NCI-H2171 treated with DMSO at 0.1 percent for 48 hours (cell line): ENCODE measurements at regions not wholly inside any gene's neighbourhood (a gene's known extent, or its start where the extent isn't known, plus 50 kb on each side); places are given as distances from the start of the nearest gene placed in this dataset.
"Not testable (repeated sequence)": the region's sequence is repeated elsewhere in the genome, so short reads cannot be mapped to it uniquely, and the experiment has no call there.

ENCODE experiments used
- DNase-seq: peaks from one replicate; lab custom pipeline; 2025; lab: John Stamatoyannopoulos, UW

DNA sequence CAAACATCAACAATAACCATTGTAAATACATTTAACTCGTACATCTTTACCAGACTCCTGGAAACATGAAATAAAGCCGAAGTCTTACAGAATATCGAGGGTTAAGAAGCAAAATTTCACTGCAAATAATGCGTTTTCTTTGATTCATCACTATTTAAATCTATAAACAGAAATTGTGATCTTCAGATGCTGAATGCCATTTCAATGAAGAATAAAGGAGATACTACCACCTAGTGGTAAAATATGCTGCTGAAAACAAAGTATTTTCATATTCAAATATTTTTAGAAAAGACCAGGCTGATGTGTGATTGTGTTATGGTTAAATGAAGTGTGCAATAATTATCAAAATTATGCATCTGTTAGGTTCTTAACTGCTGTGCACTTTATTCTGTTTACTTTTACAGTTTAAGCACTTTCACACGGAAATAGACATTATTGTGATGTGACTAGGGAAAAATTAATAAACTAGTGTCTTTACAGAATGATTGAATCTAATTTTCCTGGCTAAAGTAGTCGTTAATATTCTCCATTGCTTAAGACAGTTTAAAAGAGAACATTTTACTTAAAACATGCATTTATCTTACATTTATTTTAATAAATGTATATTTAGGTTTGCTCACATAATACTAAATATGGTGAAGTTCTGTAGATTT lies 1093.1 kb downstream of the MRPL39 start:
- DNase-seq, result peak; percentile 10

DNA sequence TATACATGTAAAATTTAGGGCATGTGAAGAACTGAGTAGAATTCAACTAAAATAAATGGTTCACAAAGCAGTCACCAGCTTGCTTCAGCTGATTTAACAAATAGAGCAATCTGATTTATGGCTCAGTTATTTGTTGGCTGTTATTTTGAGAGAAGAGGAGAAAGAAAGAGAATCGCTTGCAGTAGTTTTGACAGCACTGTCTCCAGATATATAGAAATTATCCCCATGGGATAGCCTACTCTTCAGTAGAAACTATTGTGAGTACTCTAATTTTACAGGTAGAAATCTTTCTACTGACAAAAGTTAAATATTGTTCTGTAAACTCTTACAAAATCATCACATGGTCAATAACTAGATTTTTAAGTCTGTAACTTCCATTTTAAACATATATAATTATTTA lies 1098.2 kb downstream of the MRPL39 start:
- no peak for DNase-seq

DNA sequence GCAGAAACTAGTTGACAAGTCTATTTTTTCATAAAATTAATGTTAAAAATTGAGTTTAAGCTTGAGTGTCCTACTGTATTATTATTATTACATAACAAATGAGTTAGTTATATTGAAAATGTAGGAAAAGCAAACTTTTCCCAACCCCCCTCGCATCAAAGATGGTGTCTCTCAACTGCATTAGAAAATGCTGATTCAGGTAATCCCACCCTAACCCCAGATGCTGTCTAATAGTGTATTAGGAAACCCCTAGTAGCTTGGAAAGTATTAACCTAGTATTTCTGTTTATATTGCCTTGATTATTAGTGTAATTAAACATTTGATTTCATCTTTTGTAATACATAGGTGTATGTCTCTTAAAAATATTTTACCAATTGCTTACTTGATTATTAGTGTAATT lies 1120.3 kb downstream of the MRPL39 start:
- DNase-seq, result no peak

DNA sequence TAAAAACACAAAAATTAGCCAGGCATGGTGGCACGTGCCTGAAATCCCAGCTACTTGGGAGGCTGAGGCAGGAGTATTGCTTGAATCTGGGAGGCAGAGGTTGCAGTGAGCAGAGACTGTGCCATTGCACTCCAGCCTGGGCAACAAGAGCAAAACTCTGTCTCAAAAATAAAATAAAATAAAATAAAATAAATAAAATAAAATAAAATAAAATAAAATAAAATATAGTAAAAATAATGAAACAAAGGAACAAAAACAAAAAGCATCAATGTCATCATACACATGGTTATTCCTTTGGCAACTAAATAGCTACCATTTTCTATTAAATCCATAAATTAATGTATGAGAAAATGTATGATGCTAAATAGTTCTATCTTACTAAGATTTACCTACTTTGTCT lies 1123.9 kb downstream of the MRPL39 start:
- DNase-seq, result not testable (repeated sequence)

DNA sequence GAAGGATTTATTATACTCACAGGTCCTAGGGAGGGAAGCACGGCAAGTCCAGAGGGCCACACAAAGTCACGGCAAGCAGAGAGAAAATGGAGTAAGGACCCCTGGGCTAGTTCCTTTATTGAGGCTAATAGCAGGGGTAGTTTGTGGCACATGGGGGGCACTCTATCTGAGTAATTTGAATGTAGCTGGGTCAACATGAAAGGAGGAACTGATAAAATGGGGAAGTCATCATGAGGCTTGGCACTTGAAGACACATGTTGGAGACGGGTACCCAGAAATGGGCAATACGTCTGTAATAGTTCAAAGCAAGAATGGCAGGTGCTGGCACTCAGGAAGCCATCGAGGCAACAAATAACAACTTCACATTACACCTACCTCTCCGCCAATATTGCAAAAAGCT lies 1136.4 kb downstream of the MRPL39 start:
- no peak for DNase-seq

DNA sequence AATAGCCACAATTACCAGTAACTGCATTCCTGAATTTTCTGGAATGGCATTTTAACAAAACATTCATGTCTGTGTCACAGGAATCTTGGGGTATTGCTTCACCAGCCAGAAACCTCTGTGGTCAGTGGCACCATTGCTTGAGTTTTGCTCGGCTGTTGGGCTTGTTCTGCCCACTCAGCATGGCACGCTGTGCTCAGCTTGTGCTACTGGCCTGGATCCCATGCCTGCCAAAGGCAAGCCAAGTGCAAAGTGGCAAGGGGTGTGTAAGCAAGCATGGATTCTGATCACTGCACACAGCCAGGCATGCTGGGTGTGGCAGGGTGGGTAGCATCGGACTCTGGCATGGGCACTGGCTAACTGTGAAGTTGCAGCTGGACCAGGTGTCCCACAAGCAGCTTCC lies 1150.9 kb downstream of the MRPL39 start:
- no peak for DNase-seq

DNA sequence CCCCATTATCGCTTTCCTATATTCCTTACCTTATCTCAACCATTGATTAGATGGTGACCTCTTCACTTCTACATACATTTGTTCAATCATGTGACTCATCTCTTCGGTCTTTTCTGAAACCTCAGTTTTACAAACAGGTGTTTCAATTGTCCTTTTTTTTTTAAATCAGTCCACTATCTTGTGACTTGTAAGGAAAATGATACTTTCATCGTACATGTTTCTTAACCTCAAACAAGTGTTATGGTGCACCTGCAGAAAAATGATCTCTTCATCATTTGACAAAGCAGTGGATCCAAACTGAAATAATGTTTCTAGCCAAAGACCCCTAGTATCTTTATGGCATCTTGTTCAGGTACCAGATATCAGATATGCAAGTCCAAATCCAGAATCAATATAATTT lies 1157.2 kb downstream of the MRPL39 start:
- DNase-seq, result no peak

DNA sequence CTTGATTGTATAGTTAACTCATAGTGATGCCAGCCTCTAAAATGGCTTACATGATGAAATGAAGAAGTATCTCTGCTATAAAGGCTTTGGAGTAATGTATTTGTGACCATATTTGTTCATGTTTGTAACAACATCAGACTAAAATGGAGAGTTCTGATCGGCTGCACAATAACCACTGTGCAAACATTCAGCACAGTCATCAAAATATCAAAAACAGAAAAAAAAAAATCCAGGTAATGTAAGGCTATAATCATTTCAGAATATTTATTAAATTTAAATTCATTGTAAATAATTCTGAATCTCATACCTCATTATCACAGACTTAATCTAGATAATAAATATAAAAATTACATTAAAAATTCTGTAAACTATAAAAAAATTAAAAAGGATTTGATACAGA lies 1161.8 kb downstream of the MRPL39 start:
- DNase-seq, result no peak

DNA sequence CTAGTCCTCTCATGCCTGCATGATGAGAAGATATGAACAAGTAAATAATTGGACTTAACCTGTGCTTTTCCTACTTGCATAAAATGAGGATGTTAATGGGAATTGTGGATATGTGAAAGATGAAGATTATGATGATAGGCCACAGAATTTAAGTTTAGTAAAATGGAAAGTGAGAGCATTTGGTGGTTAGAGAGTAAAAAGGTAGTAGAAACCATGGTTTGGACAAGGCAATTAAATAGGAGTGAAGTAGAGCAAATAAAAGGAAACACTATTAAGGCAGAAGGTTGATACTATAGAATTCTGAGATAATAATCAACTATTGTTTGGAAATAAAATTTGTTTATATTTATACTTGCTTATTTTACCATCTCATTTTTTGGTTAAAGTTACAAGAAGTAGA lies 1162.5 kb downstream of the MRPL39 start:
- DNase-seq, result no peak

DNA sequence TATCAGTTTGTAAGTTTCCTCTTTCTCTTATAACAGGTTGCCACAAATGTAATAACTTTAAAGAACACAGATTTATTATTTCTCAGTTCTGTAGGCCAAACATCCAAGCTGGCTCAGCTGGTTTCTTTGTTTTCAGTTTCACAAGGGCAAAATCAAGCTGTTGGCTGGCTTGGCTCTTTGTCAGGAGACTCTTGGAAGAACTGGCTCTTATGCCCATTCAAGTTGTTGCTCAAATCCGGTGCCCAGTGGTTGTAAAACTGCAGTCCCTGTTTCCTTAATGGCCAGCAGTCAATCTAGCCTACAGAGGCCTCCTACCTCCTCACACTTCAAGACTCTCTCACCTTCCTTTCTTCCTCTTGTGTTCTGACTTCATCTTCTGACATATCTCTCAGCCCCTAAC lies 1171.0 kb downstream of the MRPL39 start:
- no peak for DNase-seq

DNA sequence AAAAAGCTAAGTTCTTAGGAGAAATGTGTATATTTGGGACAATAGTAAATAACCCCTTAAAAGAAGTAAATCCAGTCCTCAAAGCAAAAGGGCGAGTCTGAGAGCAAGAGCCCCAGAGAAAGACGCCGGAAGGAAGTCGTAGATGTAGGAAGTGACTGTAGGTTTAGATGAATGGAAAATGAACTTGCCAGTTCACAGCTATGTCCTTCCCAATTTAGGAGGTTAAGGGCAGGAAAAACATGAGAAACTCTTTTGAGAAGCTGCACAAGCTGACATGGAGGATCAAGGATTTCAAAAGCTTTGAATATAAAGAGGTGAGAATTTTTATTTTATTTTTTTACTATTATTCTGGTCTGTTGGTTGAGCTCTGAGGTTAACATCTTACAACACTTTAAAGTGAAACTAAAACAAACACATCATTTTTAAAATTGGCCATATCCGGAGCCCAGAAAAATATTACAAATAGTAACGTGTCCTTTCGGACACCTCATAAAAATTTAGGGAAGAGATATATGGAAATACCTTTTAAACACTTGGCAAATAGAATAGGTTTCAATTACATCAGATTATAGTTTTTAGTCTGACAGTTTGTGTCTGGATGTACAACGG lies 1178.6 kb downstream of the MRPL39 start:
- DNase-seq, result no peak

DNA sequence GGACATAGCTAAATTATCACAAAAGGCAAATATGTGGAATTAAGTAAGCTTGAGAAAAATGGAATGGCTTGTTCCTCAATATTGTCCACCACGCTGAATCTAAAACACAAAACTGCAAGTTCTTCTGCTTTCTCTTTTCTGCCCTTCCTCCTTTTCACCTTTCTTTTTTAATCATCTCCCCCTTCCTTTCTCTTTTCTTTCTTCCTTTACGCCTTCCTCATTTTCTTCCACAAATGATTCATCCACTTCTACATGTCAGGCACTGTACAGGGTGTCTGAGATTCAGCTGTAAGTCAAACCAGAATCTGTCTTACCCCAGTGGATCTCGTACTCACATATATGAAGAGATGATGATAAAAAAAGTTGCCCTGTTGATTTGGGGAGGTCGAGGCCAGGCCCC lies 1182.5 kb downstream of the MRPL39 start:
- DNase-seq, result no peak

DNA sequence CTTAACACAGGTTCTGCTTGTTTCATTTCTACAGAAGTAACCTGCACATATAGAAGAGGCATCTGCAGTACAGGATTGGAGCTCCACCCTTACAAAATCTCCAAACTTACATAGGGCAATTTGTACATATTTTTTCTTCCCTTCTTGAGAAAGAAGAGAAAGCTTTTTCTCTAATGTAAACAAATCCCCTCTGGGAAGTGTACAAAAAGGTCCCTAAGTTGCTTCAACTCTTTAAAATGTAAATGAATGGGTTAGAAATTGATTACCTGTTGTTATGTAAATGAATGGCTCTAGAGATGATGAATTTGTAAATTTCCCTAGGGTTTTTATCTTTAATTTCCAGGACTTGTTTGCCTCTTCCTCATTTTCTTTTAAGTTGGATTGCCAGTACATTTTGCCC lies 1183.7 kb downstream of the MRPL39 start:
- no peak for DNase-seq

DNA sequence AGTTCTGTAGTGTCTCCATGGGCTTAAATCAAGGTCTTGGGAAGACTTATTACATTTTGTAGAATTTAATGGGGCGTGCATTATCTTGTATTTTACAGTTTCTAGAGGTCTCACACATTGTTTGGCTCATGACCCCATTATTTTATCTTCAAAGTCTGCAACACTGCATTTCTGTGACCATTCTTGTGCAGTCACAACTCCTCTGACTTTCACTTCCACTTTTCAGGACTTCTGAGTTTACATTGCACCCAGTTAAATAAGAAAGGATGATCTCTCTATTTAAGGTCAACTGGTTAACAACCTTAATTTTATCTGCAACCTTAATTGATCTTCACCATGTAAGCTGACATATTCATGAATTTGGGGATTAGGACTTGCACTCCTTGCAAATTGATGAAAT lies 1186.6 kb downstream of the MRPL39 start:
- no peak for DNase-seq

DNA sequence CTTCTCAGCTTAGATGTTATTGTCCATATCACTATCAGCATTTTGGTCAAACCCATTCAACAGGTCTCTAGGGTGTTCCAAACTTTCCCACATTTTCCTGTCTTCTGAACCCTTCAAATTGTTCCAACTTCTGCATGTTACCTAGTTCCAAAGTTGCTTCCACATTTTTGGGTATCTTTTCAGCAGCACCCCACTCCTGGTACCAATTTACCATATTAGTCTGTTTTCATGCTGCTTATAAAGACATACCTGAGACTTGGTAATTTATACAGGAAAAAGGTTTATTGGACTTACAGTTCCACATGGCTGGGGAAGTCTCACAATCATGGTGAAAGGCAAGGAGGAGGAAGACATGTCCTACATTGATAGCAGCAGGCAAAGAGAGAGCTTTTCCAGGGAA lies 1187.6 kb downstream of the MRPL39 start:
- not testable (repeated sequence) for DNase-seq

DNA sequence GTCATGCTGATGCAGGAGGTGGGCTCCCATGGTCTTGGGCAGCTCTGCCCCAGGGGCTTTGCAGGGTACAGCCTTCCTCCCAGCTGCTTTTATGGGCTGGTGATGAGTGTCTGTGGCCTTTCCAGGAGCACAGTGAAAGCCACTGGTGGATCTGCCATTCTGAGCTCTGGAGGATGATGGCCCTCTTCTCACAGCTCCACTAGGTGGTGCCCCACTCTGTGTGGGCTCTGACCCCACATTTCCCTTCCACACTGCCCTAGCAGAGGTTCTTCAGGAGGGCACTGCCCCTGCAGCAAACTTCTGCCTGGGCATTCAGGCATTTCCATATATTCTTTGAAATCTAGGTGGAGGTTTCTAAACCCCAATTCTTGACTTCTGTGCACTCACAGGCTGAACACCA lies 1188.6 kb downstream of the MRPL39 start:
- no peak for DNase-seq

DNA sequence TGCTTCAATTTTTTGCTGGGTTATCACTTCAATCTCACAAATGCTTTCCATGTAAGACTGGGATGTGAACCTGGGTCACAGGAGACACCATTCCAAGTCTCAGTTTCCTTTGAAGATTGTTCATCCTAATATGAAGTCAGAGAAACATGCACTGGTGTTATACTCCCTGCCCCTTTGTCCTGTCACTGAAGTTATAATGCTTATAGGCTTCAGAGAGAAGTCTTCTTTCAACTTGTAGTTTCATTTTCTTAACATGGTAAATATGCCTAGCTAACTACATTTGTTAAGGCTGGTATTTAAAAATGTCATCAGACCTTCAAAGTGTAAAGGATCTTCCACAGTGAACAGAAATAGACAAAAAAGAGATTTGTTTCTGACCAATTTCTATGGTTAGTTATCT lies 1195.9 kb downstream of the MRPL39 start:
- DNase-seq, result no peak

DNA sequence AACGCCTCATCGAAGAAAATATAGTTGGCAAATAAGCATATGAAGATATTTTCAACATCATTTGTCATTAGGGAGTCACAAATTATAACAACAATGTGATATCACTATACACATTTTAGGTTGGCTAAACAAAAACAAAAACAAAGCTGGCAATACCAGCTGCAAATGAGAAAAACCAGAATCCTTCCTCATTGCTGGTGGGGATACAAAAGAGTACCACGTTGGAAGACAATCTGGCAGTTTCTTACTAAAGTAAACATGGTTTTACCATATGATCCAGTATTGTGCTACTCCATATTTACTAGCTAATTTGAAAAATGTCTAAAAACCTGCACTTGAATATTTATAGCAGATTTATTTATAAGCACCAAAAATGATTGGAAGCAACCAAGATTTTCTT lies 1204.1 kb downstream of the MRPL39 start:
- DNase-seq, result no peak

DNA sequence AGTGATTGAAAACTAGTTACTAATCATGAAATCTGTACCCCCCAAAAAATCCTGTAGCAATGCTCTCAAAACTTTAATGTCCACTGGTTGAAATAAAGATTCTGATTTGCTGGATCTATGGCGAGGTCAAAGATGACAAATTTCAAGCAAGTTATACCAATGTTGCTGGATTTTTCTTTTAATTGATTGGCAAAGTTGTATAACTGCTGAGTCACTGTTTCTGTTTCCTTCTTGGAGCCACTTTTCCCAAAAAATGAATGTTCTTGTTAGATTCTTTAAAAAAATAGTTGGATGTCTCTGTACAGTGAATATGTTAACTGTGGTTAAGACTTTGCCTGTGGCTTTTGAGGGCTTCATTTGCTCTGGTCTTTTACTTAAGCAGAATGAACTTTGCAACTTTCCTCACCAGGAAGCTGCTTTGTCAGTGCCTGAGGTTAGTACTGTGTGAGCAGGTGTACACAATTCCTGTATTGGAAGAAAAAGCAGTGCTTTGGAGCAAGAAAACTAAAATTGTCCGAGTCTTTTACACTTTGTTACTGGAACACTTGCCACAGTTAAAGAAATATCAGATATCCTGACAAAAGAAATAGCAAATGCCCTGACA lies 1211.9 kb downstream of the MRPL39 start:
- no peak for DNase-seq

DNA sequence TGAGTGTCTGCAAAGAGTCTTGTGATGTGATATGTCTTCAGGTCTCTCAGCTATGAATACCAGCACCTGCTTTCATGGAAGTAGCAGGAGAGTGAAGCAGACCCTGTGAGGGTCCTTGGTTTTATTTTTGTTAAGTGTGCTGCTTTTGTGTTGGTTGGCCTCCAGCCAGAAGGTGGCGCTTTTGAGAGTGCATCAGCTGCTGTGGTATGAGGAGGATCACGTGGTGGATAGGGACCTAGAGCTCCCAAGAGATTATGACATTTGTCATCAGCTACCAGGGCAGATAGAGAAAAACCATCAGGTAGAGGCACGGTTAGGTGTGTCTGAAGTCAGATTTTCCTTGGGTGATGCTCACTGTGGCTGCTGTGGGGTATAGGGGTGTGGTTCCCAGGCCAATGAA lies 1232.1 kb downstream of the MRPL39 start:
- DNase-seq, result no peak

DNA sequence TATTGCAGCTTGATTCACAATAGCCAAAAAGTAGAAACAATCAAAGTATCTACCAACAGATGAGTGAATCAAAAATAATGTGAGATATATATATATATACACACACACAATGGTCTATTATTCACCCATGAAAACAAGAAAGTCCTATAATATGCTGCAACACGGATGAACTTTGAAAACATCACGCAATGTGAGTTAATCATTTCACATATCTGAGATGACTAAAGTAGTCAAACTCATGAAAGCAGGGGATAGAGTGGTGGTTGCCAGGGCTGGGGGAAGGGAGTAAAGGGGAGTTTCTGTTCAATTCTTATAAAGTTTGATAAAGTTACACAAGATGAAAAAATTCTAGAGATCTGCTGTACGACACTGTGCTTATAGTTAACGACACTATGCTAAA lies 1234.8 kb downstream of the MRPL39 start:
- no peak for DNase-seq

DNA sequence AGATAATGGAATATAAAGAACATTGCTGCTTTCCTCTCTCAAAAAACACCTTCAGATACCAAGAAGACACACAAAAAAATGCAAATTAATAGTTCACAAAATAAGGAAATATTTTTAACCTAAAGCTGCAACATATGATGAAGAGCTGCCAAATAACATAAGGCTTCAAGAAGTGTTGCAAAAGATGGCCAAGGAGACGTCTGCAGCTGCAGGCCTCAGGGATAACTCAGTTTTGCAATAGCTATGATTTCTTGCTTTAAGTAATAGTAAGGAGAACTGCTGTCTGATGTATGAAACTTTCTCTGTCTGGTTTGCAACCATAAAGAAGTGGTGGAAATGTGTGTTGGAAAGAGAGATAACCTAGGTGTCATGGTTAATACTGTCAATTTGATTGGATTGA lies 1237.5 kb downstream of the MRPL39 start:
- no peak for DNase-seq

DNA sequence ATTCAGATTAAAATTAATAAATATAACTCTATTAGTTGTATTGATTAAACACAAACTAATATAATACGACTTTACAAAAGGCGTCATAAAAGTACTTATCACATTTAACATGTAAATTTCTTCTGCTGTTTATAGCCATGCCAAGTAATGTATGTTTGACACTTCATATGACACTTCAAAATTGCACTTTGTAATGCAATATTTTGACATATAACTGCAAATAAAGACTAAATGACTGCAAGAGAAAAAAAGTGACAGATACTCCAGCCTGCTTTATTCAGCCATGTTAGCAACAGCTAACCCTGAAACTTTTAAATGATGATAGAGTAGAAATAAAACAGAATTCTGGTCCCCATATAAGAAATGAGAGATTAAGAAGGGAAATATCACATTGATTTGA lies 1238.0 kb downstream of the MRPL39 start:
- no peak for DNase-seq

DNA sequence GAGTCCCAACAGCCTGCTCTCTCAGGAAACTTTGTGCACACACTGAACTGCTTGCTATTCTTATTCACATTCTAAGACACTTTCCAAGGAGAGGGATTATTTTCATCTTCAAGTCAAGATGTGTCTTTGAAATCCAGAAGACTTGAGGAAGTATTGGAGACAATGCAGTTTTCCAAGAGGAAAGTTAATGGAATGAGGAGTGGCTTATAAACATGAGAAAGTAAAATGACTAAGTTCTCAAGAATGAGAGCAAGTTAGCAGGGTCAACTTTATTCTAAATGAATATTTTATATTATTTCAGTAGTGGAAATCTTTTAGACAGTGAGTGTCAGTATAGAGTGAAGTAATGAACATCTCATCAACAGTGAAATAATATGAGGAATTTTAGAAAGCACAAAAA lies 1239.3 kb downstream of the MRPL39 start:
- no peak for DNase-seq
